Endothelial cell of umbilical vein (primary cell): ENCODE measurements at regions not wholly inside any gene's neighbourhood (a gene's known extent, or its start where the extent isn't known, plus 50 kb on each side); places are given as distances from the start of the nearest gene placed in this dataset.

Experiments
- BruUV-seq: library from RNA; stranded (reverse); fragments of 400-500 nt; replicated peaks from 2 replicates; lab custom pipeline; 2021; lab: Mats Ljungman, UMichigan
- CTCF ChIA-PET: fragments of 300-600, 350-600 bp; sonication (Branson Sonifier 250); formaldehyde crosslinking; loops from one replicate; lab custom pipeline; 2021; ENCODE audit warnings: antibody characterized with exemption, inconsistent platforms; lab: Charles Lee
- POLR2A ChIA-PET: fragments of 300-600, 350-600 bp; sonication (Branson Sonifier 250); formaldehyde crosslinking; loops from one replicate; lab custom pipeline; 2021; ENCODE audit warnings: antibody characterized with exemption, inconsistent platforms; lab: Charles Lee
- DNase-seq: peaks from one replicate; pipeline ENCODE4 v3.0.0-alpha.2; 2011; ENCODE audit warnings: low read depth, low spot score
- FAIRE-seq: peaks from 2 replicates; lab custom pipeline; 2011; peaks lifted over from hg19 to GRCh38; lab: Jason Lieb, UNC
- H2AFZ ChIP-seq: 2 replicates; pipeline ENCODE4 v1.6.0; 2012; ENCODE audit warnings: low read depth, low read length, control low read depth, inconsistent platforms
- H3K27ac ChIP-seq: 2 replicates; pipeline ENCODE4 v1.5.1; 2011; ENCODE audit warnings: low read depth, mild to moderate bottlenecking, control low read depth, low read length, moderate library complexity; ENCODE audit not compliant: insufficient read depth
- H3K27me3 ChIP-seq, 2 experiments: 2 replicates each; pipeline versions ENCODE4 v1.6.0 to v1.6.1; 2011; ENCODE audit warnings: low read length in 2 of 2, mixed read lengths in 1 of 2; ENCODE audit not compliant: control insufficient read depth in 2 of 2, insufficient read depth in 2 of 2
- H3K36me3 ChIP-seq, 2 experiments: 2 replicates in 1 of 2; 3 replicates in 1 of 2; pipeline ENCODE4 v1.5.1; 2011; ENCODE audit warnings: low read length in 2 of 2, mild to moderate bottlenecking in 1 of 2, moderate library complexity in 1 of 2; ENCODE audit not compliant: control insufficient read depth in 2 of 2, insufficient read depth in 2 of 2; ENCODE audit errors: extremely low read depth in 1 of 2
- H3K4me1 ChIP-seq: 3 replicates; pipeline ENCODE4 v1.5.1; 2011; ENCODE audit warnings: mild to moderate bottlenecking, low read length; ENCODE audit not compliant: control insufficient read depth, insufficient read depth; ENCODE audit errors: extremely low read depth
- H3K4me2 ChIP-seq: 2 replicates; pipeline ENCODE4 v1.6.1; 2011; ENCODE audit warnings: low read length, control low read depth, mixed read lengths; ENCODE audit not compliant: insufficient read depth
- H3K4me3 ChIP-seq, 3 experiments: fragments of 200-600 bp in 1 of 3; sonication (generic), shearing (Covaris generic) in 1 of 3; replicated peaks in 1 of 3; 2 replicates each; pipeline ENCODE4 v1.5.1; 2011 to 2016; ENCODE audit warnings: control low read depth in 3 of 3, low read length in 3 of 3, mild to moderate bottlenecking in 2 of 3, inconsistent platforms in 1 of 3, low read depth in 1 of 3, moderate library complexity in 1 of 3; ENCODE audit not compliant: insufficient read depth in 1 of 3
- H3K79me2 ChIP-seq: 2 replicates; pipeline ENCODE4 v1.6.0; 2012; ENCODE audit warnings: low read length, inconsistent platforms; ENCODE audit not compliant: control insufficient read depth, insufficient read depth
- H3K9ac ChIP-seq: replicated peaks from 2 replicates; pipeline ENCODE3; 2011; ENCODE audit warnings: low read length, control low read depth; ENCODE audit not compliant: insufficient read depth; ENCODE audit errors: extremely low read depth
- H3K9me1 ChIP-seq: replicated peaks from 3 replicates; pipeline ENCODE4 v1.6.0; 2011; ENCODE audit warnings: mild to moderate bottlenecking, low read length; ENCODE audit not compliant: control insufficient read depth, insufficient read depth; ENCODE audit errors: extremely low read depth
- H3K9me3 ChIP-seq: replicated peaks from 2 replicates; pipeline ENCODE4 v1.5.1; 2012; ENCODE audit warnings: low read length, inconsistent platforms; ENCODE audit not compliant: control insufficient read depth, insufficient read depth
- H4K20me1 ChIP-seq: replicated peaks from 2 replicates; pipeline ENCODE3; 2011; ENCODE audit warnings: mild to moderate bottlenecking, low read length; ENCODE audit not compliant: control insufficient read depth, insufficient read depth; ENCODE audit errors: extremely low read depth
- CTCF ChIP-seq, 2 donors: IDR thresholded peaks; 1 replicate in 1 of 2; 2 replicates in 1 of 2; pipeline ENCODE4 v1.5.1; 2011; ENCODE audit warnings: low read length in 2 of 2, mild to moderate bottlenecking in 2 of 2, moderate library complexity in 2 of 2, control low read depth in 1 of 2, inconsistent platforms in 1 of 2, low read depth in 1 of 2; ENCODE audit not compliant: insufficient read depth in 1 of 2; ENCODE audit errors: extremely low read depth in 1 of 2
- EZH2 ChIP-seq: IDR thresholded peaks from 2 replicates; pipeline ENCODE4 v1.6.1; 2012; ENCODE audit warnings: borderline replicate concordance, low read depth, mild to moderate bottlenecking, moderate library complexity, low read length, inconsistent platforms; ENCODE audit not compliant: severe bottlenecking
- FOS ChIP-seq: IDR thresholded peaks from 2 replicates; pipeline ENCODE4 v1.6.1; 2011; ENCODE audit warnings: mild to moderate bottlenecking, low read length, moderate library complexity, borderline replicate concordance; ENCODE audit not compliant: insufficient read depth
- GATA2 ChIP-seq: IDR thresholded peaks from 2 replicates; pipeline ENCODE4 v1.7.0; 2011; ENCODE audit warnings: low read depth, mild to moderate bottlenecking, moderate library complexity, mixed read lengths, low read length; ENCODE audit not compliant: insufficient read length, insufficient read depth
- JUN ChIP-seq: IDR thresholded peaks from 2 replicates; pipeline ENCODE4 v1.6.1; 2011; ENCODE audit warnings: borderline replicate concordance, low read depth; ENCODE audit not compliant: insufficient read length, insufficient read depth
- MAX ChIP-seq: IDR thresholded peaks from 2 replicates; pipeline ENCODE4 v1.6.1; 2011; ENCODE audit not compliant: insufficient read depth, insufficient read length
- MYC ChIP-seq: IDR thresholded peaks from one replicate; pipeline ENCODE4 v1.6.1; 2011; ENCODE audit warnings: mild to moderate bottlenecking, low read depth, low read length
- POLR2A ChIP-seq: IDR thresholded peaks from 2 replicates; pipeline ENCODE4 v1.6.1; 2012; ENCODE audit warnings: low read depth, mild to moderate bottlenecking, control low read depth, low read length
- POLR2AphosphoS5 ChIP-seq: IDR thresholded peaks from 2 replicates; pipeline ENCODE4 v1.6.1; 2012; ENCODE audit warnings: low read depth, mild to moderate bottlenecking, control low read depth, low read length, moderate library complexity; ENCODE audit not compliant: insufficient read depth
- dilution Hi-C: fragments of 300-500 bp; cut with MboI; formaldehyde crosslinking; loops from one replicate; pipeline ENCODE4 v1.15.0; 2019; ENCODE audit warnings: low sequenced_read_pairs; ENCODE audit not compliant: extremely low pct_ligation_motif_present
- intact Hi-C: fragments of 100-400 bp; cut with micrococcal nuclease; formaldehyde crosslinking; loops from one replicate; pipeline ENCODE4 v1.10.0; 2022

DNA sequence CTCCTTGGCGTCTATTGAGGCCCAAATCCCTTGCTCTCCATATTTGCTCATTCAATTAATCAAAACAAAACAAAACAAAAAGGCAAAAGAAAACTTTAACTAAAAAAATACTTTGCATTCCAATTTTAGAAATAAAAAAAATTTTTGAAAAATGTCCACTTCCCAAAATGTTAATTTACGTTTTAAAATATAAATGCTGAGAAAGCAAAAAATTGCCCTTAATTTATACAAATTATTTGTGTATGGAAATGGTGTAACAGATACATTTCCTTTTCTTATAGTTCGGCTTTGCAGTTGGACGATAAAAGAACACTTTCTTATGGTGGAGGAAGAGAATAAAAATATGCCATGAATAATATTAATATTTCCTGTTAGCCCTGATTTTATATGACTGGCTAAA lies 652.8 kb upstream of the PFKP start:
- CTCF ChIA-PET: no interaction called here
- POLR2A ChIA-PET: no interaction called here
- DNase-seq: no peak
- Histone ChIP-seq H3K4me3 (no peak overlapping the region), H3K27ac (no peak overlapping the region), H4K20me1 (no peaks in the 10 kb centered on the region), H3K9me1 (no peaks in the 10 kb centered on the region), H3K27me3 (no peaks in the 10 kb centered on the region), H3K79me2 (no peaks in the 10 kb centered on the region), H3K4me1 (no peaks in the 10 kb centered on the region), H3K9me3 (peaks cover 6% of the 10 kb centered on the region), H2AFZ (no peak overlapping the region), H3K9ac (no peak overlapping the region), H3K36me3 (no peaks in the 10 kb centered on the region), H3K4me2 (no peak overlapping the region)
- intact Hi-C loops: no loop called here
- BruUV-seq: no TSS peak
- dilution Hi-C loops: no loop called here
- TF ChIP-seq POLR2AphosphoS5: no peak
- TF ChIP-seq MAX: no peak
- TF ChIP-seq JUN: no peak
- TF ChIP-seq EZH2: no peak
- no peak for TF ChIP-seq GATA2
- no peak for TF ChIP-seq MYC
- no peak for TF ChIP-seq CTCF (IDR thresholded peaks at IDR 0.05; ENCODE audit: extremely low read depth in 1 of 2, insufficient read depth in 1 of 2, low read depth in 1 of 2, low read length in 2 of 2)
- no peak for TF ChIP-seq FOS
- no peak for TF ChIP-seq POLR2A
- no peak for FAIRE-seq
